DMS114 treated with DMSO at 0.1 percent for 48 hours (cell line): ENCODE measurements at regions not wholly inside any gene's neighbourhood (a gene's known extent, or its start where the extent isn't known, plus 50 kb on each side); places are given as distances from the start of the nearest gene placed in this dataset.

Source experiments
- DNase-seq: peaks from one replicate; lab custom pipeline; 2025; ENCODE audit not compliant: unreplicated experiment; lab: John Stamatoyannopoulos, UW

GRCh38 chr1:73953586-73953985 is 244.4 kb downstream of the LRRIQ3 start:
- no peak for DNase-seq

DNA sequence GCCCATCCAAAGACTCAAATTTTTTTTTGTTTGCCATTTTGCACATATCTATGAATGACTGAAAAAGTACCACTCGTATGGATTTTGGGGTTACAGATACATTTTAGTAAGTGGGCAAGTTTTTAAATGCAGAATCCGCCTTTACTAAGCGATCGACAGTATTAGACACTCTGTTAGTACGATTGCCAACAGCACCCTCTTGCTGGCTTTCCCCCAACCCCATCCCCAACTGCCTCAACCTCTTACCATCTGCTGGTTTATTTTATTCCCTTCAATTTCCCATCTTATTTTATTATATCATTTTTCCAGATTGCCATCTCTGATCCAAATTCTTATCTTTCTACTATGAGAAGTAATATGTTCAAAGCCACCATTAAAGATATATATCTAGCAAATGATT is 244.8 kb downstream of the LRRIQ3 start:
- no peak for DNase-seq

DNA sequence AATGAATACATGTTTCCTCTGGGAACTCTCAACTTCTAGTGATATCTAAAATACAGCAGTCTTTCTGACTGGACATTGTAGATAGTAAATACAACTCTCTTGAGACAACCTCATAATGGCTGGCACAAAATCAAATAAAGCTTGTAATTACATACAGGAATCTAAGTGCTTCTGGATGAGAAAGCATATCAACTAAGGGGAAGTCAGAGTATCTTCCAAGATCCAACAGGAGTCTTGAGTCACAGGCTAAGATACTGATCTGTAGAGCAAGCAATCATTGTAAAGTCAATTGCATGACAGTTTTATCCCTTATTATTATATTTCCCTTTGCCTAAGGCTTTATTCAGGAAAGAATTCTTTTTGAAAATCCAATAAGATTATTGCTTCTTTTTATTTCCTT is 249.9 kb downstream of the LRRIQ3 start:
- DNase-seq, result no peak

DNA sequence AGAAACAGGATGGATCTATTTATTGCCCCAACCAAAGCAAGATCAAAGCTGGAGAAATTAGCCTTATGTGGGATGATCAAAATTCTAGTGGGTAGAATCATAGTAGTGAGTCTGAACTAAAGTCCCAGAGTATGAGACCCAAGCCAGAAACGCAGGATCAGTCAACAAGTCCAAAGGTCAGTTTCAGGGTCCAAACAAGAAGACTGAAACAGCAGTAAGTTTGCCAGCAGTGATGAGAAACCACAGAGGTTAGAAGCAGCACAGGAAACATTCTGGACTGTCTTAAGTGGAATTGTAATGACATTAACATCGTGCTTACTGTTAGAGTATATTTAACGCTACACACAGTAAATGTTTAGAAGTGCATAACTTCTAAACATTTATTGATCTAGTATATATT is 251.0 kb downstream of the LRRIQ3 start:
- no peak for DNase-seq

DNA sequence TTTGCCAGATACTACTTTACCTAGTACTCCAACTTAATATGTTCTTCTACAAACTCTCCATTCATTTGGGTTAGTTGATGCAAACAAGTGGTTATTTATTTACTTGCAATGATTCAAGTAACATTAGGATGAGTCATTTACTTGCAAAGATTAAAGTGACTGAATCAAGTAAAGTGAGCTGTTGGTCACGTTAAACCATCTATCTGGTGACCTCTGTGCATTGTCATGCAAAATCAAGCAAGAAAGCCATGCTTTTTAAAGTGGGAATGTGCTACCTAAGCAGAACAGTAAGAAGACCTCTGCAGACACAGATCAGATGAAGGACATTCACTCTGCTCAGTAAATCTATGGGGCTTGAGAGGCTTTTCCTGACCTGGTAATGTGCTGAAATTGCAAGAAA is 254.7 kb downstream of the LRRIQ3 start:
- DNase-seq, result no peak

DNA sequence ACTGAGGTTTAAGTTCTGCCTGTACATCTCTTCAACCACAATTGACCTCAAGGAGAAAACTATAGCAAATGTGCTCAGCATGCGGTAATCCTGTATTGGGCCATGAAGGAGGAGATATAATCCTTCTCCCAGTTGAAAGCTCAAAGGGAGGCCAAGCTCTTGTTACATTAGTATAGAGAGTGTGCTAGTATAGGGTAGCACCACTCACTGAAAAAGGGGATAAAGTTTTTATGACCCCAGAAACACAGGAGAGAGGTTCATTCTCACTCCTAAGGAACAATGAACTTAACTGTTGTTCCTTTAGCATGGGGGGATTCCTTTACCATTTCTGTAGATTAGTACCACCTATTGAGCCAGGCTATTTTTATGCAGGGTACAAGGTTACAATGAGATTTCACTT is 267.7 kb downstream of the LRRIQ3 start:
- no peak for DNase-seq

DNA sequence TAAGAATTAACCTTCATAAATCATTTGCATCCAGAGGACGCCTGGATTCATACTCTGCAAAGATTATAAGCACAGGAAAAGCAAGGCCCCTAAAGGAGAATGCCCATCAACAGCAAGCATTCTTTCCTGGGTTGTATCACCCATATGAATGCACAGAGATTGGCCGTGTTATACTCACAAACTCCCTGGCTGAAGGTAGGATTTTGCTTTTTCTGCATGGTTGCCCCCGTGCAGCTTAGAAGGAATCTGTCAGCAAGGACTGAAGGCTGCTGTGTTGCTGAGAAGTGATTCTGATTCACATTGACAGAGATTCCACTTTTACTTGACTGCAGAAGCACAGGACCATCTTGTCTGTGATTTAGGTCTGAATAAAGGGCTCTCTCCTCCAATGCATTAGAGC is 283.0 kb downstream of the LRRIQ3 start:
- no peak for DNase-seq

GRCh38 chr1:73913025-73913424 is 285.0 kb downstream of the LRRIQ3 start:
- no peak for DNase-seq

DNA sequence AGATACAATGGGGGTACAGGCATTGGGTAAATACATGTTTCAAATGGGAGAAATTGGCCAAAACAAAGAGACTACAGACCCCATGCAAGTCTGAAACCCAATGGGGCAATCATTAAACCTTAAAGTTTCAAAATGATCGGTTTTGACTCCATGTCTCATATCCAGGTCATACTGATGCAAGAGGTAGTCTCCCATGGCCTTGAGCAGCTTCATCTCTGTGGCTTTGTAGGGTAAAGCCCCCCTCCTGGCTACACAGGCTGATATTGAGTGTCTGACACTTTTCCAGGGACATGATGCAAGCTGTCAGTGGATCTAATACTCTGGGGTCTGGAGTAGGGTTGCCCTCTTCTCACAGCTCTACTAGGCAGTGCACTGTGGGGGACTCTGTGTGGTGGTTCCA is 286.1 kb downstream of the LRRIQ3 start:
- no peak for DNase-seq

DNA sequence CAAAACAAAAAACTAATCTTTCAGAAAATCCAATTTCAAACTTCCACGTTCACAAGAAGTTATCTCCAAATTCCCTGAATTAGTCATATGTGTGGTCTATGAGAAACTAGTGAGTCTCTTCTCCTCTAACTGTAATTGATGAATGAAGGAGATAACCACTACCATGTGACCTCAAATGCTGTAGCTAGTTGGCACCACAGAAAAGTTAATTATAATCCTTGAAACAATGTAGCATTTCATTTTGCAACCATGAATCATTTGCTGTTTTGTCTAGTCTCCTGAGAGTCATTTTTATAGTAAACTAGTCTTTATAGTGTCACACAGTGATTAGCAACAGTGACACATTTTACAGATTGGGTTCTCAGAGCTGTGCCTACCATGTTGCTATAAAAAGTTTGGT is 287.5 kb downstream of the LRRIQ3 start:
- no peak for DNase-seq

DNA sequence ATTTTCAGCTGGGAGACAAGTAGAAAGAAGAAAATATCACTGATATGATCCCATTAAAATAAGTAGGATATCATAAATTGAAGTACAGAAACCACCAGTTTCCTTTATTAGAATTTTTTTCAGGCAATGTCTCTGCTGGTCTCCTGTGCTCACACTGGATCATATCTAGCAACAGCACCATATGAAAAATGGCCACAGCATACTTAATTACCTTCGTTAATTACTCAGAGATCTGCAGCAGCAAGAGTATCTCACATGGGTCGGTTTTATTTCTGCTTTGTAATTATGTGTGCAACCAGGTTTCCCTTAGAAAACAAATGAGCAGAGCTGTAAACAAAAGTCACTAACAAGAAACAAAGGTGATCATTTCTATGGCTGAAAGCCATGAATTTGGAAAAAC is 287.9 kb downstream of the LRRIQ3 start:
- DNase-seq, result no peak

DNA sequence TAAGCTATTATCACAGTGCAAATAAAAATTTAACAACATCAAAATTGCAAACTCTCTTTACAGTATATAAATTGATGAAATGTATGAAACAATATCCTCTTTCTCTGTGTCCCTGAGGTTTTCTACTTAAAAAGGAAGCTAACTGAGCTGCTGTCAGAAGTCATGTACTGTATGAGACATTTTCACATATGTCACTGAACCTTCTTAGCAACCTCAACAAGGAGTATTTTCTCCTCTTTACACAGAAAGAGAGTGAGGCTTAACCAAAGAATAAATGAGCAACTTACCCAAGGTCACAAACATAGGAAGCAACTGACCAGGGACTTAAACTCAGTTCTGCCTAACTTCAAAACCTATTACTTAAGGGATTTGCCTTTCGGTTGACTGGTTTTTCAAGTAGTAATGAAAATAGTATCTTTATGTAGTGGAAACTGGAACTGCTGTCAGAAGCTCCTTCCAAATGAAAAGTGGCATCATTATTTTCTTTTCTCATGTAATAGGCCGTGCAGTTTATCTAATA is 288.9 kb downstream of the LRRIQ3 start:
- no peak for DNase-seq

- DNase-seq, result no peak
Measured at GRCh38 chr1:73907051-73907450, 290.9 kb downstream of the LRRIQ3 start.

GRCh38 chr1:73903092-73903491 is 294.9 kb downstream of the LRRIQ3 start:
- no peak for DNase-seq

DNA sequence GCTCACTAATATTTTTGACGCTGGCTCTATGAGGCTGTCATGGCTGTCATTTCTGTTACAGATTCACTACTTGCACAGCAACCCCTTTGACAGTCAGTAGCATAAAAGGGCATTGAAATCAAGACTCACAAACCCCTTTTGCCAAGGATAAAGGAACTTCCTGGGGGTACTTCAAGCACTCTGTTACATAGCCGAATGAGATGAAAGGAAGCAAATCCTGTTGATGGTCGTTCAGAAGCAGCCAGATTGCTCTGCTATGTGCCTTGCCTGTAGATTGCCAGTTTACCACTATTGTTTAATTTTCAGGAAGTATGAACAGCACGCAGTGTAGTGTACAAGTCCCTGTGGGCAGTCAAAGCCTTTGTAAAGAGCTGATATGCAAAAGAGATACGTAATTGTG is 296.2 kb downstream of the LRRIQ3 start:
- DNase-seq, result no peak

GRCh38 chr1:73899311-73899710 is 298.7 kb downstream of the LRRIQ3 start:
- DNase-seq, result no peak

GRCh38 chr1:73898540-73898939 is 299.4 kb downstream of the LRRIQ3 start:
- DNase-seq, result no peak

DNA sequence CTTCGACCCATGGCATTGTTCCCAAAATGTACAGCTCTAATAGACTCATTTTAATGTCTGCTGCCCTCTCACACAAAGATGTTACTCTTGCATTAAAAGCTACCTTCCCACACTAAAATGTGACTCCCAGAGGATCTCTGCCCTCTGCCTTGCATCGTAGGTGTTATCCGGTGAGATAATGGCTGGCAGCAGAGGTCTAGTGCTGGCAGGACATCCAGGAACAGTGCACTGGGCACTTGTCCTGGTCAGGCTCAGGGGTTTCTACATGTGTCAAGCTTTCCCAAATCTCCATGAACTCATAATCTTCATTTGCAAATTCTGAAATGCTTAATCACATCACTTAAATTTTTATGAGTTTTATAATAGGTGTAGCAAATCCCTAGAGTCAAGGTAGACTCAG is 310.6 kb downstream of the LRRIQ3 start:
- no peak for DNase-seq

DNA sequence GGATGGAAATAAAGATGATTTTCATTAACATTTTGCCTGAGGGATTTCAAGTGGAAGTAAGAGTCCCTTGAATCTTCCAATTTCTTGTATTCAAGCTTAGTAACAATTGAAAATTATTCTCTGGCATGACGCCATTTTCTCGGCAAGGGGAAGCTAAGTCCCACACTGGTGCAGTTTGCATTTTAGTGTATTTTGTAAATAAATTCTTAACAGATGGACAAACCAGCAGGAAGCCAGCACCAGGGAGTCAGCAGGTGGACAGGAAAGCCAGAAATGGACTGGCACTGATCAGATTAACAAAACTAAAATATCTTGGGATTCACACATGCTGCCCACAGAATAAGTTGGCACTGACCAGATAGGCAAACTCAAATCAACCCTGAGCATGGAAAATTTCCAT is 311.3 kb downstream of the LRRIQ3 start:
- DNase-seq, result no peak

- DNase-seq, result no peak
Measured at GRCh38 chr1:73874806-73875205, 323.2 kb downstream of the LRRIQ3 start.

DNA sequence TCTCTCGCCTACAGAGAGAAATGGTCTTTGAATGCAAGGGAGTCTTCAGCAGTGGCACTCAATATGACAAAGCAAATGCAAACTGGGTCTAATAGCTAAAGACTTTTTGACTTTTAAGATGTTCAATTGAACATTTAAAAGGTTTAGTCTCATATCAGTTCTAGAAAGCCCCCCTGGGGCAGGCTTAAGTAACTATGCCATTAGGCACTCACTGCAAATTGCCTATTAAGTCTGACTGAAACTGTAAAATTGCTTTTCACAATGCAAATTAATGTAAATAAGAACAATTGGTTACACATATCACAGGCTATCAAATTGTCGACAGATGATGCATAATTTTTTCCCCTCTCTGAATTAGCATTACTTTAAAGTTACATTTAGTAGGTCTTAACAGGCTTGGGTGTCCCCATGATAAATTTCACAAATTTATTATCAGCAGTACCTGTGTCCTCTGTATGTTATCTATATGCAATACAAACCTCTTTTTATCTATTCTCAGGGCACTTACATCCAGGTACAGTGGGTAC is 329.1 kb downstream of the LRRIQ3 start:
- DNase-seq, result no peak

DNA sequence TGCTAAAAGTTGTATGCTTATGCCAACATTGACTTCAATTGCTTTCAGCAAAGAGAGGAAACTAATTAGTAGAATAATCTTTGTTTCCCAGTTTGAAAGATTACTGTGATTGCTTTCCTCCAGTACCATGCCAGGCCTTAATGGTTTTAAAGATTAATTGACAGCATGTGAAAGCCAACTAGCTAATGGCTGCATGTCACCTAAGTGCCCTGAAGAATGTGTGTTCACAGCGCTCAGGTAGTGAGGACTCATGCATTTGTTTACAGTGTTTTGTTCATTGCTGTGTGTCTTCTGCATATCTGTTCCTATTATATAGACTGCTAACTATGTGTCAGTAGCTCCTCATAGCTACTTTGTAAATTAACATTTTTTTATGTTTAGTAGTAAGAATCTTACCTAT is 335.6 kb downstream of the LRRIQ3 start:
- DNase-seq, result no peak

GRCh38 chr1:73860421-73860950 is 337.5 kb downstream of the LRRIQ3 start:
- DNase-seq, result no peak
